GM10266 (cell line): ENCODE measurements at regions not wholly inside any gene's neighbourhood (a gene's known extent, or its start where the extent isn't known, plus 50 kb on each side); places are given as distances from the start of the nearest gene placed in this dataset.
"Not testable (repeated sequence)": the region's sequence is repeated elsewhere in the genome, so short reads cannot be mapped to it uniquely, and the experiment has no call there.

ENCODE experiments used
- DNase-seq: peaks from one replicate; pipeline ENCODE4 v3.0.0; 2012; ENCODE audit errors: extremely low spot score
- TF ChIP-seq, protein P1 (sequence below): IDR thresholded peaks from 2 replicates; pipeline ENCODE4 v1.5.1; 2012; ENCODE audit warnings: mild to moderate bottlenecking, low read depth; ENCODE audit not compliant: control insufficient read depth, insufficient read depth; ENCODE audit errors: missing control alignments

- no peak for DNase-seq
- TF ChIP-seq, protein P1, sequence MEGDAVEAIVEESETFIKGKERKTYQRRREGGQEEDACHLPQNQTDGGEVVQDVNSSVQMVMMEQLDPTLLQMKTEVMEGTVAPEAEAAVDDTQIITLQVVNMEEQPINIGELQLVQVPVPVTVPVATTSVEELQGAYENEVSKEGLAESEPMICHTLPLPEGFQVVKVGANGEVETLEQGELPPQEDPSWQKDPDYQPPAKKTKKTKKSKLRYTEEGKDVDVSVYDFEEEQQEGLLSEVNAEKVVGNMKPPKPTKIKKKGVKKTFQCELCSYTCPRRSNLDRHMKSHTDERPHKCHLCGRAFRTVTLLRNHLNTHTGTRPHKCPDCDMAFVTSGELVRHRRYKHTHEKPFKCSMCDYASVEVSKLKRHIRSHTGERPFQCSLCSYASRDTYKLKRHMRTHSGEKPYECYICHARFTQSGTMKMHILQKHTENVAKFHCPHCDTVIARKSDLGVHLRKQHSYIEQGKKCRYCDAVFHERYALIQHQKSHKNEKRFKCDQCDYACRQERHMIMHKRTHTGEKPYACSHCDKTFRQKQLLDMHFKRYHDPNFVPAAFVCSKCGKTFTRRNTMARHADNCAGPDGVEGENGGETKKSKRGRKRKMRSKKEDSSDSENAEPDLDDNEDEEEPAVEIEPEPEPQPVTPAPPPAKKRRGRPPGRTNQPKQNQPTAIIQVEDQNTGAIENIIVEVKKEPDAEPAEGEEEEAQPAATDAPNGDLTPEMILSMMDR, result no peak
These were observed 604.9 kb upstream of the ZFP42 start for GRCh38 chr4:187390646-187391045.

DNA sequence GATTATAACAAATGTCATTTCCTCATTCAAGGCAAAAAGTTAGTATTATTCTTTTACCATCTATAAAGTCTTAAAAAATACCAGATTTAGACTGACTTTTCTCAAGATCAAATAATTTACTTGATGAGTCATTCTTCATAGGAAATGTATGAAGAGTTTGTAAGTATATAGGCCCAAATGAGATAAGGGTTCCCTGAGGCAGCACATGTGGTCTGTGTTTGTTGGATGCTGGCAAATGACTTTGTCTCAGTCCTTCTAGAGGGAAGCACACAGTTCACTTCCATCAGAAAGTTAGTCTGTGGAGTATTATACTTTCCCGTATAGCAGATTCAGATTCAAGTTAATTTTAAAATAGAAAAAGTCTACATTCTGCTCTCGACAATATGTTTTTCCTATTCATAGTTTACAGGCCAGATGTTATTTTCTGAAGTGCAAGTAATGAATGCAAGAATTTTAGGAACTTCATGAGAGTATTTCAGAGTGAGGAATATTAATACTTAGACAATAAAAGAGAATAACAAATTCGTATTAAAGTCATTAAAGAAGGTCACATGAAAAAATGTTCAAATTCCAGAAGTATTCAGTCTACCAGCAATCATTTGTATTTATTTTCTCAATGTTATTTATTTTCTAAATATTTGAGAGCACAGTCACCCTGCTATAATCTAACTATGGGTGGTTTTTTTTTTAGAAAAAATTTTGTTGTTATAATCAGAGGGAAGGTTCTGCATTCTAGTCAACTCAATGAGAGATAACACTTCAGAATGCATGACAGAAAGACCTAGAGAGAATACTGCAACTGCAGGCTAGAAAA lies 601.8 kb upstream of the ZFP42 start:
- no peak for DNase-seq
- TF ChIP-seq, protein P1, result no peak

GRCh38 chr4:187396106-187396505 lies 599.5 kb upstream of the ZFP42 start:
- TF ChIP-seq, protein P1, result no peak
- no peak for DNase-seq

DNA sequence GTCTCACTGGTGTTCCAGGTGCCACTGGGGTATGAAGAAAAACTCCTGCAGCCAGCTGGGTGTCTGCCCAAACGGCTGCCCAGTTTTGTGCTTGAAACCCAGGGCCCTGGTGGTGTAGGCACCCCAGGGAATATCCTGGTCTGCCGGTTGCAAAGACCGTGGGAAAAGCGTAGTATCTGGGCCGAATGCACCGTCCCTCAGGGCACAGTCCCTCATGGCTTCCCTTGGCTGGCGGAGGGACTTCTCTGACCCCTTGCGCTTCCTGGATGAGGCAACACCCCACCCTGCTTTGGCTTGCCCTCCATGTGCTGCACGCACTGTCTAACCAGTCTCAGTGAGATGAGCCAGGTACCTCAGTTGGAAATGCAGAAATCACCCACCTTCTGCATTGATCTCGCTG lies 587.1 kb upstream of the ZFP42 start:
- DNase-seq, result not testable (repeated sequence)

GRCh38 chr4:187413564-187414358 lies 581.8 kb upstream of the ZFP42 start:
- no peak for DNase-seq
- TF ChIP-seq, protein P1, result no peak

GRCh38 chr4:187414716-187415115 lies 580.9 kb upstream of the ZFP42 start:
- TF ChIP-seq, protein P1, result no peak
- DNase-seq, result no peak

DNA sequence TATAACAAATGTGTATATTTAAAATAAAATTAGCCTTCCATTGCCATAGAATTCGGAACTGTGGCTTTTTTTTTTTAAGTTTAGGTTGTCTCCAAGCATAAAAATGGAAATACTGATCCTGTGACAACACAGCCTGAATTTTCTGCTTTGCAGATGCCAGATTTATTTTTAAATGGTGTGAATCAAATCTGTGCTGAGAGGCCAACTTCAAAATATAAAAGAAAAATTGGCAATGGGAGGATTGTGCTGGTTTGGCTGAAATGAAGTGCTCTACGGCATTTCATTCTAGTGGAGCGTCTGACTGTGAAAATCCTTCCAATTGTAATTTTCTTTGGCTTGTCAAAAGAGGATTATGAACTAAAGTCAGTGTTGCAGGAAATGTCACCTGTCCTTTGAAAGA lies 580.3 kb upstream of the ZFP42 start:
- no peak for DNase-seq

More for the DNA sequence above, 580.3 kb upstream of the ZFP42 start:
- TF ChIP-seq, protein P1, result no peak
